RWPE2 (cell line): ENCODE measurements at regions not wholly inside any gene's neighbourhood (a gene's known extent, or its start where the extent isn't known, plus 50 kb on each side); places are given as distances from the start of the nearest gene placed in this dataset.
A peak's percentile ranks its signal among the peaks of the same experiment; 100 is the strongest.

Source experiments
- ATAC-seq: fragments of 200-7000 bp; cut with Tn5 transposase; 3 replicates; pipeline ENCODE4 v1.9.1; 2021; ENCODE audit warnings: low read depth
- DNase-seq: peaks from one replicate; pipeline ENCODE4 v3.0.0-alpha.2; 2020; ENCODE audit warnings: low spot score
- H3K27ac ChIP-seq: fragments of 450-650 bp; 2 replicates; pipeline ENCODE4 v1.5.1; 2017; ENCODE audit warnings: mild to moderate bottlenecking; ENCODE audit not compliant: poor library complexity, severe bottlenecking
- H3K27me3 ChIP-seq: fragments of 250-450 bp; sonication (Bioruptor Pico); 2 replicates; pipeline ENCODE4 v1.5.1; 2021; ENCODE audit warnings: mild to moderate bottlenecking, moderate library complexity; ENCODE audit not compliant: insufficient read depth, poor library complexity, severe bottlenecking
- H3K36me3 ChIP-seq: fragments of 250-450 bp; sonication (Bioruptor Pico); 2 replicates; pipeline ENCODE4 v1.5.1; 2020; ENCODE audit warnings: low read depth, mild to moderate bottlenecking, moderate library complexity
- H3K4me1 ChIP-seq: fragments of 250-450 bp; sonication (Bioruptor Pico); 2 replicates; pipeline ENCODE4 v1.5.1; 2021; ENCODE audit warnings: mild to moderate bottlenecking, moderate library complexity; ENCODE audit not compliant: insufficient read depth, poor library complexity, severe bottlenecking
- H3K4me3 ChIP-seq: fragments of 250-450 bp; sonication (Bioruptor Pico); 2 replicates; pipeline ENCODE4 v1.5.1; 2021; ENCODE audit warnings: mild to moderate bottlenecking, moderate library complexity; ENCODE audit not compliant: severe bottlenecking
- H3K9me3 ChIP-seq: fragments of 250-450 bp; sonication (Bioruptor Pico); 2 replicates; pipeline ENCODE4 v1.5.1; 2021; ENCODE audit warnings: mild to moderate bottlenecking, moderate library complexity; ENCODE audit not compliant: severe bottlenecking
- CTCF ChIP-seq: fragments of 450-650 bp; IDR thresholded peaks from one replicate; pipeline ENCODE4 v1.5.1; 2017; ENCODE audit warnings: mild to moderate bottlenecking, moderate library complexity; ENCODE audit not compliant: poor library complexity, severe bottlenecking

- H3K4me1 ChIP-seq = no peaks in the 10 kb centered on the region
- H3K27ac ChIP-seq = no peak overlapping the region
- ATAC-seq (no peak), DNase-seq (no peak)
- H3K27me3 ChIP-seq = peaks cover 2% of the 10 kb centered on the region
- TF ChIP-seq CTCF = no peak
- H3K4me3 ChIP-seq = no peak overlapping the region
- no peaks in the 10 kb centered on the region for H3K36me3 ChIP-seq
- no peaks in the 10 kb centered on the region for H3K9me3 ChIP-seq
These were observed 478.8 kb upstream of the CCL2 start for GRCh38 chr17:33776304-33776703.

- H3K27ac ChIP-seq = no peak overlapping the region
- no peaks in the 10 kb centered on the region for H3K9me3 ChIP-seq
- ATAC-seq (no peak), DNase-seq (no peak)
- no peaks in the 10 kb centered on the region for H3K36me3 ChIP-seq
- H3K4me3 ChIP-seq = no peak overlapping the region
- no peaks in the 10 kb centered on the region for H3K4me1 ChIP-seq
- peaks cover 2% of the 10 kb centered on the region for H3K27me3 ChIP-seq
- TF ChIP-seq CTCF = no peak
These were observed 478.2 kb upstream of the CCL2 start for GRCh38 chr17:33776903-33777302.

- Histone ChIP-seq H3K27me3 (peaks cover 2% of the 10 kb centered on the region), H3K4me1 (no peaks in the 10 kb centered on the region), H3K9me3 (no peaks in the 10 kb centered on the region), H3K36me3 (no peaks in the 10 kb centered on the region), H3K4me3 (no peak overlapping the region), H3K27ac (no peak overlapping the region)
- DNase-seq (no peak), ATAC-seq (no peak)
- TF ChIP-seq CTCF = no peak
These were observed 477.4 kb upstream of the CCL2 start for GRCh38 chr17:33777674-33778073.

- no peak for TF ChIP-seq CTCF
- no peaks in the 10 kb centered on the region for H3K9me3 ChIP-seq
- ATAC-seq = no peak
- H3K4me3 ChIP-seq = no peak overlapping the region
- H3K4me1 ChIP-seq = no peaks in the 10 kb centered on the region
- H3K36me3 ChIP-seq = no peaks in the 10 kb centered on the region
- H3K27me3 ChIP-seq = peaks cover 2% of the 10 kb centered on the region
- no peak for DNase-seq
- H3K27ac ChIP-seq = no peak overlapping the region
These were observed 476.4 kb upstream of the CCL2 start for GRCh38 chr17:33778505-33779233.

- ATAC-seq = no peak
- H3K4me3 ChIP-seq = no peak overlapping the region
- no peaks in the 10 kb centered on the region for H3K4me1 ChIP-seq
- no peaks in the 10 kb centered on the region for H3K36me3 ChIP-seq
- H3K27ac ChIP-seq = no peak overlapping the region
- DNase-seq = no peak
- peak; percentile 86 for TF ChIP-seq CTCF
- H3K27me3 ChIP-seq = peaks cover 2% of the 10 kb centered on the region
- no peaks in the 10 kb centered on the region for H3K9me3 ChIP-seq
These were observed 475.9 kb upstream of the CCL2 start for GRCh38 chr17:33779234-33779591.
